ENCODE measurements at regions not wholly inside any gene's neighbourhood (a gene's known extent, or its start where the extent isn't known, plus 50 kb on each side); places are given as distances from the start of the nearest gene placed in this dataset.

GRCh38 chr4:43132010-43132582, 239.6 kb downstream of the GRXCR1 start:
- TF ChIP-seq CTCF (IDR thresholded peaks at IDR 0.05; ENCODE audit: insufficient read depth, low read depth, low read length) (peak; percentile 95), EZH2 (IDR thresholded peaks at IDR 0.05; ENCODE audit: insufficient read depth, low read length) (no peak)
